ENCODE measurements at regions not wholly inside any gene's neighbourhood (a gene's known extent, or its start where the extent isn't known, plus 50 kb on each side); places are given as distances from the start of the nearest gene placed in this dataset.
"Not testable (repeated sequence)": the region's sequence is repeated elsewhere in the genome, so short reads cannot be mapped to it uniquely, and the experiment has no call there.

- intact Hi-C loops (cut with micrococcal nuclease); DNase-seq; H3K4me3 ChIP-seq; H3K27ac ChIP-seq (replicated peaks); H3K36me3 ChIP-seq; H3K4me1 ChIP-seq: not testable (repeated sequence)
- Histone ChIP-seq H3K9me3 (replicated peaks) (peaks cover 44% of the 10 kb centered on the region), H3K27me3 (ENCODE audit: low read depth) (peaks cover 24% of the 10 kb centered on the region)
Observed at GRCh38 chr4:49510238-49510637, 524.2 kb downstream of the CWH43 start.

- DNase-seq; H3K36me3 ChIP-seq; intact Hi-C loops (cut with micrococcal nuclease); H3K4me3 ChIP-seq; H3K27ac ChIP-seq (replicated peaks); H3K4me1 ChIP-seq: not testable (repeated sequence)
- peaks cover 25% of the 10 kb centered on the region for H3K27me3 ChIP-seq (ENCODE audit: low read depth)
- peaks cover 48% of the 10 kb centered on the region for H3K9me3 ChIP-seq (replicated peaks)
Observed at GRCh38 chr4:49511353-49511752, 525.3 kb downstream of the CWH43 start.

DNA sequence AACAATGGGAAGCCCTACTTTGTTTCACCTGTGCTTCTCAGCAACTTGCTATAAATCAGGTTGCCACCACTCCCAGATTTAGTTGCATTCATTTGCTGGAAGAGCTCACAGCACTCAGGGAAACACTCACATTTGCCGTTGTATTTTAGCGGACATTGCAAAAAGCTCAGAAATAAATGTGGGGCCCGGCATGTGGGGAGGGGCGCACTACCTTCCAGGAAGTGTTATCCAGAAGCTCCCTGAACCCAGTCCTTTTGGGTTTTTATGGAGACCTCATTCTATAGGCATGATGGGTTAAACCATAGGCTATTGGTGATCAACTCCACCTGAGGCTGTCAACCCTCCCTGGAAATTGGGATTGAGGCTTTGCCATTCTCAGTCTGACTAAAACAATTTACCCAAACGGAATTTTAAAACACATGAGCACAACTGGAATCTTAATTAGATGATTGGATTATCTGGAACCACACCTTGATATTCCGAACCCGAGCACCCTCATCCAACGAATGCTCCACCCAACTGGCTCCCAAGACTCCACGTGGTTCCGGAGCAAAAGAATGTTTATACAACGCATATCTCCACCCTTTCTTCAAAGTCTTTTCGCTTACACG is 525.9 kb downstream of the CWH43 start:
- Histone ChIP-seq H3K27me3 (ENCODE audit: low read depth) (peaks cover 25% of the 10 kb centered on the region), H3K9me3 (replicated peaks) (peaks cover 54% of the 10 kb centered on the region)
- H3K4me1 ChIP-seq; intact Hi-C loops (cut with micrococcal nuclease); H3K27ac ChIP-seq (replicated peaks); DNase-seq; H3K36me3 ChIP-seq; H3K4me3 ChIP-seq: not testable (repeated sequence)

DNA sequence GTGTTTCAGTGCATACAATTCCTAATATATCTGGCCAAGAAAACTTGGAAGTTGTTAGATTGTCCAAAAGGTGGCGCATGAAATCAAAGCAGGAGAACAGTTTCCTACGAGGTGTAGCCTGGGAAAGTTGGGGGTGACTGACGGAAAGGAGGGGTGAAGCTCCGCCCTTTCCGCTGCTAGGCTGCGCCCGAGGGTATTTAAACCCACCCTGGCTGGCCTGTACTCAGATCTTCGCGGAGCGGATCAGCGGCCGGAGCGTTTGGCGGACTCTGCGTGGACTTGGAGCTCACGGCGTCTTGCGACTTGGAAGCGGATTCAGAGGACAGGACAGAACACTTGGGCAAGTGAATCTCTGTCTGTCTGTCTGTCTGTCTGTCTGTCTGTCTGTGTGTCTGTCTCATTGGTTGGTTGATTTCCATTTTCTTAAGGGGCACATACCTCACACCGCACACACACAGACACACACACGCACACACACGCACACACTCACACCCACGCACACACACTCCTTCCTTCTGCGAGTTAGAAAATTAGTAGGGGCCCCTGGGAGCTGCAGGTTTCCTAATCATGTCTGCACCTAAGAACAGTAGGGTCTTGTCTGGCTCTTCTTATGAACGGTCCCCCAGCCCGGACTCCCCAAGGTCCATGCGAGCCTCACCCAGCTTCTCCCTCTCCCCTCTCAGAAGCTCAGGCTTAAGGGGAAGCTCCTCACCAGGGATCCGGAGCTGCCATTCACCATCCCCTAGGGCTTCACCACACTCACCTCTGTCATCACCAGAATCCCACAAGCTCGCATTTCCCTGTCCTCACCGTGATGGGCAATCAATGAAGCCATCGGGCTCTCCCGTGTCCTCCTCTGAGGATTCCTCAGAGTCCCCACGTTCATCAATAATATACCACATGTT is 526.8 kb downstream of the CWH43 start:
- H3K4me1 ChIP-seq; H3K4me3 ChIP-seq; intact Hi-C loops (cut with micrococcal nuclease); DNase-seq; H3K36me3 ChIP-seq; H3K27ac ChIP-seq (replicated peaks): not testable (repeated sequence)
- H3K27me3 ChIP-seq (ENCODE audit: low read depth), result peaks cover 25% of the 10 kb centered on the region
- H3K9me3 ChIP-seq (replicated peaks), result peaks cover 58% of the 10 kb centered on the region

- H3K36me3 ChIP-seq; H3K4me3 ChIP-seq; H3K4me1 ChIP-seq; H3K27ac ChIP-seq (replicated peaks); intact Hi-C loops (cut with micrococcal nuclease); DNase-seq: not testable (repeated sequence)
- peaks cover 58% of the 10 kb centered on the region for H3K9me3 ChIP-seq (replicated peaks)
- H3K27me3 ChIP-seq (ENCODE audit: low read depth), result peaks cover 25% of the 10 kb centered on the region
Observed at GRCh38 chr4:49513546-49514115, 527.6 kb downstream of the CWH43 start.

DNA sequence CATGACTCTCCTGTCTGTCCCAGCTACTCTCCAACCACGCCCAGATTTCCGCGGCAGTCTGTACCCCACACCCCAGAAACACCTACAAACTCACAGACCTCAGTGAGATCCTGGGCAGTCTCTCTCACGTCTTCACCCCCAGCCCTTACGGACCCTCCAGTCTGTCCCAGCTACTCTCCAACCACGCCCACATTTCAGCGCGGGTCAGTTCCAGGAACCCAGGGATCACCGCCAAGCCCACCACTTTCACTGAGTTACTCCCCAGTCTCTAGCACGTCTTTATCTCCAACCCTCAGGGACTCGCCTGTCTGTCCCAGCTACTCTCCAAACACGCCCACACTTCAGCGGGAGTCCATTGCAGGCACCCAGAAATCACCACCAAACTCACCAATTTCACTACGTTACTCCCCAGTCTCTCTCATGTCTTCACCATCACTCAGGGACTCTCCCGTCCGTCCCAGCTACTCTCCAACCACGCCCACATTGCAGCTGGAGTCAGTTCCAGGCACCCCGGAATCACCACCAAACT is 528.2 kb downstream of the CWH43 start:
- intact Hi-C loops (cut with micrococcal nuclease); H3K27ac ChIP-seq (replicated peaks); DNase-seq; H3K4me1 ChIP-seq; H3K36me3 ChIP-seq; H3K4me3 ChIP-seq: not testable (repeated sequence)
- H3K9me3 ChIP-seq (replicated peaks), result peaks cover 58% of the 10 kb centered on the region
- peaks cover 25% of the 10 kb centered on the region for H3K27me3 ChIP-seq (ENCODE audit: low read depth)

GRCh38 chr4:49514841-49515240 is 528.8 kb downstream of the CWH43 start:
- H3K36me3 ChIP-seq; H3K27ac ChIP-seq (replicated peaks); intact Hi-C loops (cut with micrococcal nuclease); H3K4me1 ChIP-seq; DNase-seq; H3K4me3 ChIP-seq: not testable (repeated sequence)
- peaks cover 25% of the 10 kb centered on the region for H3K27me3 ChIP-seq (ENCODE audit: low read depth)
- H3K9me3 ChIP-seq (replicated peaks), result peaks cover 58% of the 10 kb centered on the region

DNA sequence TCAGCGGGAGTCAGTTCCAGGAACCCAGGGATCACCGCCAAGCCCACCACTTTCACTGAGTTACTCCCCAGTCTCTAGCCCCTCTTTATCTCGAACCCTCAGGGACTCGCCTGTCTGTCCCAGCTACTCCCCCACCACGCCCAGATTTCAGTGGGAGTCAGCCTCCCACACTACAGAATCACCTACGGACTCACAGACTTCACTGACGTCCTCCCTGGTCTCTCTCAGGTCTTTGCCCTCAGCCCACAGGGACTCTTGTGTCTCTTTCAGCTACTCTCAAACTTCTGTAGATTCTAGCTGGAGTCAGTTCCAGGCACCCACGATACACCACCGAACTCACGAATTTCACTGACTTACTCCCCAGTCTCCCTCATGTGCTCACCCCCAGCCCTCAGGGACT is 529.2 kb downstream of the CWH43 start:
- H3K36me3 ChIP-seq; H3K4me1 ChIP-seq; H3K4me3 ChIP-seq; H3K27ac ChIP-seq (replicated peaks); intact Hi-C loops (cut with micrococcal nuclease); DNase-seq: not testable (repeated sequence)
- H3K27me3 ChIP-seq (ENCODE audit: low read depth), result peaks cover 25% of the 10 kb centered on the region
- peaks cover 56% of the 10 kb centered on the region for H3K9me3 ChIP-seq (replicated peaks)

GRCh38 chr4:49516096-49516495 is 530.0 kb downstream of the CWH43 start:
- H3K27ac ChIP-seq (replicated peaks); DNase-seq; H3K36me3 ChIP-seq; intact Hi-C loops (cut with micrococcal nuclease); H3K4me1 ChIP-seq; H3K4me3 ChIP-seq: not testable (repeated sequence)
- Histone ChIP-seq H3K27me3 (ENCODE audit: low read depth) (peaks cover 25% of the 10 kb centered on the region), H3K9me3 (replicated peaks) (peaks cover 51% of the 10 kb centered on the region)

DNA sequence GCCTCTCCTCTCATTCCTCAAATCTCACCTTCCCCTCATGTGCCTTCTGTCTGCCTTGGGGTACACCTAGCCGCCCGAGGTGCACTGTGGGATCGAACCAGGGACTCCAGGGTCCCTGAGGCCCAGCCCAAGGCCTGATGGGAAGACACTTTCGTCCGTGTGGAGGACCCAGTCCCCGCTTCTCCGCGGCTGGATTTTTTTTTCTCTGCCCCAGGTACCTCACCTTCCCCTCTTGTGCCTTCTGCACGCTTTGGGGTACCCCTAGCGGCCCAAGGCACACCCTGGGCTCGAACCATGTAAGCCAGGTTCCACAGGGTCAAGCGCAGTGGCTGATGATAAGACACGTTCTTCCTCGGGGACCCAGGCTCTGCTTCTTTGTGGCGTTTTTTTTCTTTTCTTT is 530.7 kb downstream of the CWH43 start:
- no peaks in the 10 kb centered on the region for H3K4me1 ChIP-seq
- no peak for DNase-seq
- no peaks in the 10 kb centered on the region for H3K36me3 ChIP-seq
- H3K4me3 ChIP-seq, result no peak overlapping the region
- intact Hi-C loops (cut with micrococcal nuclease), result no loop called here
- TF ChIP-seq CTCF (IDR thresholded peaks at IDR 0.05; ENCODE audit: borderline replicate concordance), result no peak
- H3K27me3 ChIP-seq (ENCODE audit: low read depth), result peaks cover 25% of the 10 kb centered on the region
- H3K27ac ChIP-seq (replicated peaks), result no peak overlapping the region
- peaks cover 44% of the 10 kb centered on the region for H3K9me3 ChIP-seq (replicated peaks)

DNA sequence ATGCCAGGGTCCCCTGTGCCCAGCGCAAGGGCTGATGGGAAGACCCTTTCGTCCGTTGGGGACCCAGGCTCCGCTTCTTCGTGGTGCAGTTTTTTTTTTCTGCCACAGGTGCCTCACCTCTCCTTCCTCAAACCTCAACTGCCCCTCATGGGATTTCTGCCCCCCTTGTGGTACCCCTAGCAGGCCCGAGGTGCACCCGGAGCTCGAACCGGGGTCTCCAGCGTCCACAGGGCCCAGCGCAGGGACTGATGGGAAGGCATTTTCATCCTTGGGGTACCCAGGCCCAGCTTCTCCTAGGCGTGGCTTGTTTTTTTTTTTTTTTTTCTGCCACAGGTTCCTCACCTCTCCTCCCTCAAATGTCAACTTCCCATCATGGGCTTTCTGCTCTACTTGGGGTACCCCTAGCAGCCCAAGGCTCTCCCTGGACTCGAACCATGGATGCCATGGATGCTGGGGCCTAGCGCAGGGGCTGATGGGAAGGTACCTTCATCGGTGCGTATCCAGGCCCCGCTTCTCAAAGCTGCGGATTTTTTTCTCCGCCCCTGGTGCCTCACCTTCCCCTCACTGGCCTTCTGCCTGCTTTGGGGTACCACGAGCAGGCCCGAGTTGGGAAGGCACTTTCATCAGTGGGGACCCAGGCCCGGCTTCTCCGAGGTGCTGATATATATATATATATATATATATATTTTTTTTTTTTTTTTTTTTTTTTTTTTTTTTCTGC is 531.6 kb downstream of the CWH43 start:
- H3K36me3 ChIP-seq; DNase-seq; H3K4me3 ChIP-seq; intact Hi-C loops (cut with micrococcal nuclease); H3K27ac ChIP-seq (replicated peaks); H3K4me1 ChIP-seq: not testable (repeated sequence)
- peaks cover 35% of the 10 kb centered on the region for H3K9me3 ChIP-seq (replicated peaks)
- H3K27me3 ChIP-seq (ENCODE audit: low read depth), result peaks cover 23% of the 10 kb centered on the region
